ENCODE measurements at regions not wholly inside any gene's neighbourhood (a gene's known extent, or its start where the extent isn't known, plus 50 kb on each side); places are given as distances from the start of the nearest gene placed in this dataset.

DNA sequence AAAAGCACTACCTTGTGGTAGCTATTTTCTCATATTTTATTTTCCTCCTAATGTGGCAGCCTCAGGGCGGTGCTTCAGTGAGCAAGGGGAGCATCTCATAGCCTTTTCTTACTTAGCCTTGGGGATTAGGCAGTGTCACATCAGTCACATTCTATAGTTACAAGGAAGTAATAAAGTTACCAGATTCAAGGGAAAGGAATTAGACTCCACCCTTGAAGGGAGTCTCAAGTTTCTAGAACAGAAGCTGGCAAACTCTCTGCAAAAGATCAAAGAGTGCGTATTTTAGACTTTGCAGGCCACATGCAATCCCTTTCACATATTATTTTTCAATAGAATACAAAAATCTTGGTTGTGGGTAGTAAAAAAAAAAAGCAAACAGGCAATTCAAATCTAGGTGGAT is 350.4 kb downstream of the AMY1C start:
- no peaks in the 10 kb centered on the region for H3K36me3 ChIP-seq (ENCODE audit: control insufficient read depth in 4 of 4, insufficient read depth in 3 of 4, low read depth in 1 of 4, low read length in 3 of 4)
- no peaks in the 10 kb centered on the region for H3K27me3 ChIP-seq (ENCODE audit: control insufficient read depth in 4 of 4, insufficient read depth in 4 of 4, low read length in 3 of 4)

DNA sequence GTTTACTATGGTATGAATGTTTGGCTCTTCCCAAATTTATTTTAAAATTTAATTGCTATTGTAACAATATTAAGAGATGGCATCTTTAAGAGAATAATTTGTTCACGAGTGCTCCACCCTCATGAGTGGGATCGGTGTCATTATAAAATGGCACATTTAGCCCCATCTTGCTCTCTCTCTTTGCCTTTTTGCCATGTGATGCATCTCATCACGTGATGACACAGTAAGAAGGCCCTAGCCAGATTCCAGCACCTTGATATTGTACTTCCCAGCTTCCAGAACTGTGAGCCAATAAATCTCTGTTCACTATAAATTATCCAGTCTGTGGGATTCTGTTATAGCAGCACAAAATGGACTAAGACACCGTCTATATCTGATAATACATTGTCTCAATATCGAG is 355.8 kb downstream of the AMY1C start:
- H3K36me3 ChIP-seq (ENCODE audit: control insufficient read depth in 4 of 4, insufficient read depth in 3 of 4, low read depth in 1 of 4, low read length in 3 of 4): no peaks in the 10 kb centered on the region
- TF ChIP-seq HNF4A (conservative IDR thresholded peaks at IDR 0.05) (no peak), FOXA1 (IDR thresholded peaks at IDR 0.05) (no peak), YY1 (IDR thresholded peaks at IDR 0.05) (no peak), TAF1 (conservative IDR thresholded peaks at IDR 0.05) (no peak), HNF4G (IDR thresholded peaks at IDR 0.05) (no peak), RXRA (IDR thresholded peaks at IDR 0.05) (no peak), NR2F2 (IDR thresholded peaks at IDR 0.05) (no peak), GABPA (IDR thresholded peaks at IDR 0.05 in 1 of 2, conservative IDR thresholded peaks at IDR 0.05 in 1 of 2) (no peak), EGR1 (IDR thresholded peaks at IDR 0.05; ENCODE audit: low read depth in 2 of 2) (no peak), SP1 (IDR thresholded peaks at IDR 0.05) (no peak)
- TF ChIP-seq, protein P1, sequence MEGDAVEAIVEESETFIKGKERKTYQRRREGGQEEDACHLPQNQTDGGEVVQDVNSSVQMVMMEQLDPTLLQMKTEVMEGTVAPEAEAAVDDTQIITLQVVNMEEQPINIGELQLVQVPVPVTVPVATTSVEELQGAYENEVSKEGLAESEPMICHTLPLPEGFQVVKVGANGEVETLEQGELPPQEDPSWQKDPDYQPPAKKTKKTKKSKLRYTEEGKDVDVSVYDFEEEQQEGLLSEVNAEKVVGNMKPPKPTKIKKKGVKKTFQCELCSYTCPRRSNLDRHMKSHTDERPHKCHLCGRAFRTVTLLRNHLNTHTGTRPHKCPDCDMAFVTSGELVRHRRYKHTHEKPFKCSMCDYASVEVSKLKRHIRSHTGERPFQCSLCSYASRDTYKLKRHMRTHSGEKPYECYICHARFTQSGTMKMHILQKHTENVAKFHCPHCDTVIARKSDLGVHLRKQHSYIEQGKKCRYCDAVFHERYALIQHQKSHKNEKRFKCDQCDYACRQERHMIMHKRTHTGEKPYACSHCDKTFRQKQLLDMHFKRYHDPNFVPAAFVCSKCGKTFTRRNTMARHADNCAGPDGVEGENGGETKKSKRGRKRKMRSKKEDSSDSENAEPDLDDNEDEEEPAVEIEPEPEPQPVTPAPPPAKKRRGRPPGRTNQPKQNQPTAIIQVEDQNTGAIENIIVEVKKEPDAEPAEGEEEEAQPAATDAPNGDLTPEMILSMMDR (IDR thresholded peaks at IDR 0.05; ENCODE audit: low read depth, low read length, missing input control): no peak
- TF ChIP-seq, protein P2, sequence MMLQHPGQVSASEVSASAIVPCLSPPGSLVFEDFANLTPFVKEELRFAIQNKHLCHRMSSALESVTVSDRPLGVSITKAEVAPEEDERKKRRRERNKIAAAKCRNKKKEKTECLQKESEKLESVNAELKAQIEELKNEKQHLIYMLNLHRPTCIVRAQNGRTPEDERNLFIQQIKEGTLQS (IDR thresholded peaks at IDR 0.05): no peak
- TF ChIP-seq, protein P3, sequence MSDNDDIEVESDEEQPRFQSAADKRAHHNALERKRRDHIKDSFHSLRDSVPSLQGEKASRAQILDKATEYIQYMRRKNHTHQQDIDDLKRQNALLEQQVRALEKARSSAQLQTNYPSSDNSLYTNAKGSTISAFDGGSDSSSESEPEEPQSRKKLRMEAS (IDR thresholded peaks at IDR 0.05): no peak
- H3K27ac ChIP-seq (ENCODE audit: low read depth in 1 of 2, low read length in 2 of 2): no peak overlapping the region
- H3K9me3 ChIP-seq (ENCODE audit: control insufficient read depth in 4 of 4, low read length in 3 of 4): peaks cover 0 to 3% (median 0%) of the 10 kb centered on the region in 4 donors
- no peaks in the 10 kb centered on the region for H3K4me1 ChIP-seq (ENCODE audit: control insufficient read depth in 4 of 4, insufficient read depth in 4 of 4, low read length in 3 of 4)
- DNase-seq (ENCODE audit: low spot score): no peak
- no peak overlapping the region for H3K4me3 ChIP-seq (ENCODE audit: low read depth in 1 of 3, low read length in 3 of 3)
- H3K27me3 ChIP-seq (ENCODE audit: control insufficient read depth in 4 of 4, insufficient read depth in 4 of 4, low read length in 3 of 4): no peaks in the 10 kb centered on the region
- no peak overlapping the region for H3K9ac ChIP-seq (ENCODE audit: low read depth in 1 of 2, low read length in 2 of 2)
- 57% methylated on average over 5 of the region's 5 CpGs for whole genome bisulfite sequencing

More for the DNA sequence above, 350.4 kb downstream of the AMY1C start:
- TF ChIP-seq HNF4A (conservative IDR thresholded peaks at IDR 0.05) (no peak), FOXA2 (IDR thresholded peaks at IDR 0.05) (no peak), HNF4G (IDR thresholded peaks at IDR 0.05) (no peak), GABPA (IDR thresholded peaks at IDR 0.05 in 1 of 2, conservative IDR thresholded peaks at IDR 0.05 in 1 of 2) (no peak), EGR1 (IDR thresholded peaks at IDR 0.05; ENCODE audit: low read depth in 2 of 2) (no peak), JUND (IDR thresholded peaks at IDR 0.05) (no peak), NR2F2 (IDR thresholded peaks at IDR 0.05) (no peak), FOXA1 (IDR thresholded peaks at IDR 0.05) (no peak), SP1 (IDR thresholded peaks at IDR 0.05) (no peak)
- TF ChIP-seq, protein P4, sequence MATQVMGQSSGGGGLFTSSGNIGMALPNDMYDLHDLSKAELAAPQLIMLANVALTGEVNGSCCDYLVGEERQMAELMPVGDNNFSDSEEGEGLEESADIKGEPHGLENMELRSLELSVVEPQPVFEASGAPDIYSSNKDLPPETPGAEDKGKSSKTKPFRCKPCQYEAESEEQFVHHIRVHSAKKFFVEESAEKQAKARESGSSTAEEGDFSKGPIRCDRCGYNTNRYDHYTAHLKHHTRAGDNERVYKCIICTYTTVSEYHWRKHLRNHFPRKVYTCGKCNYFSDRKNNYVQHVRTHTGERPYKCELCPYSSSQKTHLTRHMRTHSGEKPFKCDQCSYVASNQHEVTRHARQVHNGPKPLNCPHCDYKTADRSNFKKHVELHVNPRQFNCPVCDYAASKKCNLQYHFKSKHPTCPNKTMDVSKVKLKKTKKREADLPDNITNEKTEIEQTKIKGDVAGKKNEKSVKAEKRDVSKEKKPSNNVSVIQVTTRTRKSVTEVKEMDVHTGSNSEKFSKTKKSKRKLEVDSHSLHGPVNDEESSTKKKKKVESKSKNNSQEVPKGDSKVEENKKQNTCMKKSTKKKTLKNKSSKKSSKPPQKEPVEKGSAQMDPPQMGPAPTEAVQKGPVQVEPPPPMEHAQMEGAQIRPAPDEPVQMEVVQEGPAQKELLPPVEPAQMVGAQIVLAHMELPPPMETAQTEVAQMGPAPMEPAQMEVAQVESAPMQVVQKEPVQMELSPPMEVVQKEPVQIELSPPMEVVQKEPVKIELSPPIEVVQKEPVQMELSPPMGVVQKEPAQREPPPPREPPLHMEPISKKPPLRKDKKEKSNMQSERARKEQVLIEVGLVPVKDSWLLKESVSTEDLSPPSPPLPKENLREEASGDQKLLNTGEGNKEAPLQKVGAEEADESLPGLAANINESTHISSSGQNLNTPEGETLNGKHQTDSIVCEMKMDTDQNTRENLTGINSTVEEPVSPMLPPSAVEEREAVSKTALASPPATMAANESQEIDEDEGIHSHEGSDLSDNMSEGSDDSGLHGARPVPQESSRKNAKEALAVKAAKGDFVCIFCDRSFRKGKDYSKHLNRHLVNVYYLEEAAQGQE (IDR thresholded peaks at IDR 0.05): no peak
- TF ChIP-seq, protein P2 (IDR thresholded peaks at IDR 0.05): no peak
- peaks cover 0 to 1% (median 0%) of the 10 kb centered on the region in 4 donors for H3K9me3 ChIP-seq (ENCODE audit: control insufficient read depth in 4 of 4, low read length in 3 of 4)
- no peak for DNase-seq (ENCODE audit: low spot score)
- no peak overlapping the region for H3K4me3 ChIP-seq (ENCODE audit: low read depth in 1 of 3, low read length in 3 of 3)
- no peaks in the 10 kb centered on the region for H3K4me1 ChIP-seq (ENCODE audit: control insufficient read depth in 4 of 4, insufficient read depth in 4 of 4, low read length in 3 of 4)
- WGBS: 80% methylated on average over 2 of the region's 2 CpGs
- no peak overlapping the region for H3K9ac ChIP-seq (ENCODE audit: low read depth in 1 of 2, low read length in 2 of 2)
- H3K27ac ChIP-seq (ENCODE audit: low read depth in 1 of 2, low read length in 2 of 2): no peak overlapping the region

Data from liver (tissue), 8 donors.